Astrocyte of the spinal cord (primary cell): ENCODE measurements at regions not wholly inside any gene's neighbourhood (a gene's known extent, or its start where the extent isn't known, plus 50 kb on each side); places are given as distances from the start of the nearest gene placed in this dataset.

Experiments
- DNase-seq: peaks from one replicate; pipeline ENCODE4 v3.0.0; 2011; ENCODE audit warnings: low read depth, low spot score
- H3K4me3 ChIP-seq: 2 replicates; pipeline ENCODE4 v1.5.1; 2011; ENCODE audit warnings: low read depth, mild to moderate bottlenecking, low read length, moderate library complexity
- in situ Hi-C: cut with HindIII; loops from 2 replicates; pipeline ENCODE4 v1.10.0; 2017; ENCODE audit warnings: low sequenced_read_pairs
- TF ChIP-seq, protein P1 (sequence below): IDR thresholded peaks from 2 replicates; pipeline ENCODE4 v1.5.1; 2012; ENCODE audit warnings: low read depth, mild to moderate bottlenecking, low read length, inconsistent platforms

DNA sequence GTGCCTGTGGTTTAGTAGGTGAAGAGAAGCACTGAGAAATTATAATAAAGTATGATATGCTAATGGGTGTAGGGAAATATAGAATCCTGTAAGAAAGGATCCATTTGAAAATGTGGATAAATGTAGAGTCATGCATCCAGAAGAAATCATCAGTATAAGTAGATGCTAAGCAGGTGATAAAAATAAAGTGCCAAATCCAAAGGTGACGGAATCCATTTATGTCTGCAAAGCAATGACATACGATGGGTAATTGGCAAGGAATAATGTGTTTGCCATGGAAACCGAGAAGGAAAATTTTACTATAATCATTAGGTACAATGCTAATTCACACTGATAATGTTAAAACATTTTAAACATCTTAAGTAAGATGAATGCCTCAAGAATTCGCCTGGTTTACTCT is 163.0 kb downstream of the OPN5 start:
- DNase-seq, result no peak
- in situ Hi-C loops, result no loop called here
- no peak overlapping the region for H3K4me3 ChIP-seq
- TF ChIP-seq, protein P1, sequence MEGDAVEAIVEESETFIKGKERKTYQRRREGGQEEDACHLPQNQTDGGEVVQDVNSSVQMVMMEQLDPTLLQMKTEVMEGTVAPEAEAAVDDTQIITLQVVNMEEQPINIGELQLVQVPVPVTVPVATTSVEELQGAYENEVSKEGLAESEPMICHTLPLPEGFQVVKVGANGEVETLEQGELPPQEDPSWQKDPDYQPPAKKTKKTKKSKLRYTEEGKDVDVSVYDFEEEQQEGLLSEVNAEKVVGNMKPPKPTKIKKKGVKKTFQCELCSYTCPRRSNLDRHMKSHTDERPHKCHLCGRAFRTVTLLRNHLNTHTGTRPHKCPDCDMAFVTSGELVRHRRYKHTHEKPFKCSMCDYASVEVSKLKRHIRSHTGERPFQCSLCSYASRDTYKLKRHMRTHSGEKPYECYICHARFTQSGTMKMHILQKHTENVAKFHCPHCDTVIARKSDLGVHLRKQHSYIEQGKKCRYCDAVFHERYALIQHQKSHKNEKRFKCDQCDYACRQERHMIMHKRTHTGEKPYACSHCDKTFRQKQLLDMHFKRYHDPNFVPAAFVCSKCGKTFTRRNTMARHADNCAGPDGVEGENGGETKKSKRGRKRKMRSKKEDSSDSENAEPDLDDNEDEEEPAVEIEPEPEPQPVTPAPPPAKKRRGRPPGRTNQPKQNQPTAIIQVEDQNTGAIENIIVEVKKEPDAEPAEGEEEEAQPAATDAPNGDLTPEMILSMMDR, result no peak

DNA sequence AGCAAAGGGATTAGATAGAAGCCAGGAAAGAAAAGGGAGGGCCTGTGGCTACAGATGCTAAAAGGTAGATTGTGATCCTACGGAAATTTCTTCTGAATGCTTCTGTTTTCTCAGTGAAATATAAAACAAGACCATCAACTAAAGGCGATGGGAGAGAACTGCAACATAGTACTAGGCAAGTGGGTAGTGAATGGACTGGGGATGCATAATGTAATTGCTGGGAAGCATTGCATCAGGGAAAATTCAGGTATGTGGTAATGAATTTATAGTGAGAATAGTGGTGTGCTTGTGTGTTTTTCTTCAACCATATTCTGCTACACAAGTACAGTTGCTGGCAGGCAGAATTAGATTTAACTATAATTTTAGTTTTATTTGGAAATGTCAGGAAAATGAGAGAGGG is 156.6 kb downstream of the OPN5 start:
- in situ Hi-C loops, result no loop called here
- TF ChIP-seq, protein P1, result no peak
- no peak overlapping the region for H3K4me3 ChIP-seq
- DNase-seq, result no peak

DNA sequence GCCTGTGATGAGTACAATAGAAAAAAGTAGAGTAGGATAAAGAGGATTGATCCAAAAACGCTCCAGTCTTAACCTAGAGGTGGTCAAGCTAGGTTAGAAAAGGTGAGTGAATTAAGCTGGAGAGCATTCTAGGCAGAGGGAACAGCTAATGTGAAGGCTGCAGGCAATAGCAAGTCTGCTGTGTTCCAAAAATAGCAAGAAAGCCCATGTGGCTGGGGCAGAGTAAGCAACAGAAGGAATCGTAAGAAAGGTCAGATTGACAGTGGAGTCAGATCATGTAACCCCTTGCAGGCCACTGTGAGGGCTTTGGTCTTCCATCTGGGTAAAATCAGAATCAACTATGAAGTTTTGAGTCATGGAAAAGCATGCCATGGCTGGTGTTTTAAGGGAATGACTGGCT is 155.0 kb downstream of the OPN5 start:
- no peak overlapping the region for H3K4me3 ChIP-seq
- in situ Hi-C loops, result no loop called here
- TF ChIP-seq, protein P1, result no peak
- no peak for DNase-seq

GRCh38 chr6:47934023-47934422 is 152.2 kb downstream of the OPN5 start:
- no peak for DNase-seq
- H3K4me3 ChIP-seq, result no peak overlapping the region
- TF ChIP-seq, protein P1, result no peak
- in situ Hi-C loops, result no loop called here

DNA sequence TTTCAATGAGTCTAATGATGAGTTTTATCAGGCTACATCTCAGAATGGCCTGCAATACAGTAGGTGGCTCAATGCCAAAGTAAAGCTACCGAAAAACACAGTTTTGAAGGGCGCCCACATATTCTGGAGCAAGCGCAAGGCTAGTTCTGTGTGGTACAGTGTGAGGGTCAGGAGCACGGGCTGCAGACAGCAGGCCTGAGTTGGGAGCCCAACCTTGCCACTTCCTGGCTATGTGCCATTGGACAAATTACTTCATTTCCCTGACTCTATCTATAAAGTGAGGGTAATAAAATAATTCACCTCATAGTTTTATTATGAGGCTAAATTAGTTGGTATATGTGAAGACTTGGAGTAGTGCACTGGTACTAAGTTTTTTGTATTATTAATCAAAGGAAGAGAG is 150.7 kb downstream of the OPN5 start:
- in situ Hi-C loops, result no loop called here
- DNase-seq, result no peak
- TF ChIP-seq, protein P1, result no peak
- H3K4me3 ChIP-seq, result no peak overlapping the region

DNA sequence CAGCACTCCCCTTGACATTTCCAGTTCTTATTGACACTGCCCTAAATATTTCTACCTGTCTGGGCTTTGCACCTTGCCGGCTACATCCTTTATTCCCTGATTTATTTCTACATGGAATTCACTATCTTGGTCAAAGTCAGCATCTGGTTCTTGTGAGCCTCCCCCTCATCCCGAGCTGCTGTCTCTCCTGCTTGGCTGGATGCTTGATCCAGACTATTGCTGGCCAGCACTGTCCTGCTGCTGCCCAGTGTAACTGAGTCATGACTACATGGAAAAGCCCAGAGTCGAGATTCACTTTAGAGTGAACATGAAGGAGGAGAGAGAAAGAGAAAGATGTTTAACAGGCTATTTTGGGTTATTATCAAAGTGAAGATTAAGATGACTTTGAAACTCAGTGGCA is 142.2 kb downstream of the OPN5 start:
- no peak overlapping the region for H3K4me3 ChIP-seq
- TF ChIP-seq, protein P1, result no peak
- in situ Hi-C loops, result no loop called here
- DNase-seq, result no peak

GRCh38 chr6:47922391-47922790 is 140.6 kb downstream of the OPN5 start:
- TF ChIP-seq, protein P1, result no peak
- in situ Hi-C loops, result no loop called here
- no peak for DNase-seq
- no peak overlapping the region for H3K4me3 ChIP-seq
